ENCODE measurements at regions not wholly inside any gene's neighbourhood (a gene's known extent, or its start where the extent isn't known, plus 50 kb on each side); places are given as distances from the start of the nearest gene placed in this dataset.
"Not testable (repeated sequence)": the region's sequence is repeated elsewhere in the genome, so short reads cannot be mapped to it uniquely, and the experiment has no call there.

DNA sequence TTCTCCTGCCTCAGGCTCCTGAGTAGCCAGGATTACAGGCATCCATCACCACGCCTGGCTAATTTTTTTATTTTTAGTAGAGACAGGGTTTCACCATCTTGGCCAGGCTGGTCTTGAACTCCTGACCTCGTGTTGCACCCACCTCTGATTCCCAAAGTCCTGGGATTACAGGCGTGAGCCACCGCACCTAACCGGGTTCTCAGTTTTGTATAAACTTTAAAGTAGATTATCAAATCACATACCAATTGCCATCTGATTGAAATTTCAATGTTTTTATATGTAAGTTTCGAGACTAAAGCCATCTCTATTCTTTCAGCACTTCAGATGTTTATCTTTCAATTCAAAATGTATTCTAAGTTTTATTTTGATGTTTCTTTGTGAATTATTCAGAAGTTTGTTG, 110.1 kb downstream of the POTEH start:
- H3K36me3 Mint-ChIP-seq; H3K27ac Mint-ChIP-seq; H3K9me3 ChIP-seq (replicated peaks in 1 of 2; ENCODE audit: control insufficient read depth in 1 of 2, insufficient read depth in 1 of 2, low read length in 2 of 2); H3K27me3 Mint-ChIP-seq (ENCODE audit: low read depth in 3 of 3); H3K9ac ChIP-seq (ENCODE audit: insufficient read depth, low read length, poor library complexity, severe bottlenecking); H3K4me2 ChIP-seq (replicated peaks; ENCODE audit: extremely low read depth, low read length, poor library complexity, severe bottlenecking); H2AFZ ChIP-seq (ENCODE audit: insufficient read depth, low read depth, low read length, poor library complexity, severe bottlenecking); DNase-seq; H3K79me2 ChIP-seq (ENCODE audit: insufficient read depth, low read length); H3K9me3 Mint-ChIP-seq; H3K4me3 Mint-ChIP-seq; H3K36me3 ChIP-seq (replicated peaks in 1 of 2; ENCODE audit: control insufficient read depth in 1 of 2, insufficient read depth in 2 of 2, low read length in 2 of 2); H3K4me1 Mint-ChIP-seq; H4K20me1 ChIP-seq (ENCODE audit: insufficient read depth, low read length); intact Hi-C loops (cut with micrococcal nuclease); H3K4me1 ChIP-seq (ENCODE audit: control insufficient read depth in 1 of 2, insufficient read depth in 2 of 2, low read length in 2 of 2); H3K4me3 ChIP-seq (replicated peaks in 1 of 3; ENCODE audit: low read depth in 2 of 3, low read length in 3 of 3); H3K27ac ChIP-seq (ENCODE audit: low read depth in 1 of 2, low read length in 2 of 2); H3K27me3 ChIP-seq (ENCODE audit: control insufficient read depth in 2 of 2, insufficient read depth in 2 of 2, low read length in 2 of 2): not testable (repeated sequence)
- WGBS (ENCODE audit: insufficient coverage): no CpG with 5 or more reads among the region's 6 CpGs

DNA sequence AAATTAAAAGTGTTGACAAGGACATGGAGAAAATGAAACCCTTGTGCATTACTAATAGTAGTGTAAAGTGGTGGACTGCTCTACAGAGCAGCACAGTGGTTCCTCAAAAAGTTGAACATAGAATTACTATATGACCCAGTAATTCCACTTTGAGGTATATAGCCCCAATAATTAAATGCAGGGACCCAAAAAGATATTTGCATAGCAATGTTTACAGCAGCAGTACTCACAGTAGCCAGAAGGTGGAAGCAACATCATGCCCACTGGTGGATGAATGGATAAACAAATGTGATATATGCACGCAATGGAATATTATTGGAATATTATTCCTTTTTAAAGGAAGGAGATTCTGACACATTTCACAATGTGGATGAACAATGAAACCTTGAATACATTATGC, 121.3 kb downstream of the POTEH start:
- WGBS (ENCODE audit: insufficient coverage): no CpG with 5 or more reads among the region's 1 CpG
- H3K36me3 Mint-ChIP-seq; H3K27me3 Mint-ChIP-seq (ENCODE audit: low read depth in 3 of 3); H3K4me3 Mint-ChIP-seq; H3K9me3 ChIP-seq (replicated peaks in 1 of 2; ENCODE audit: control insufficient read depth in 1 of 2, insufficient read depth in 1 of 2, low read length in 2 of 2); H3K4me3 ChIP-seq (replicated peaks in 1 of 3; ENCODE audit: low read depth in 2 of 3, low read length in 3 of 3); H3K27ac ChIP-seq (ENCODE audit: low read depth in 1 of 2, low read length in 2 of 2); H3K9ac ChIP-seq (ENCODE audit: insufficient read depth, low read length, poor library complexity, severe bottlenecking); DNase-seq; H3K4me1 Mint-ChIP-seq; H2AFZ ChIP-seq (ENCODE audit: insufficient read depth, low read depth, low read length, poor library complexity, severe bottlenecking); H3K4me1 ChIP-seq (ENCODE audit: control insufficient read depth in 1 of 2, insufficient read depth in 2 of 2, low read length in 2 of 2); H3K79me2 ChIP-seq (ENCODE audit: insufficient read depth, low read length); intact Hi-C loops (cut with micrococcal nuclease); H3K27me3 ChIP-seq (ENCODE audit: control insufficient read depth in 2 of 2, insufficient read depth in 2 of 2, low read length in 2 of 2); H4K20me1 ChIP-seq (ENCODE audit: insufficient read depth, low read length); H3K9me3 Mint-ChIP-seq; H3K27ac Mint-ChIP-seq; H3K4me2 ChIP-seq (replicated peaks; ENCODE audit: extremely low read depth, low read length, poor library complexity, severe bottlenecking); H3K36me3 ChIP-seq (replicated peaks in 1 of 2; ENCODE audit: control insufficient read depth in 1 of 2, insufficient read depth in 2 of 2, low read length in 2 of 2): not testable (repeated sequence)

DNA sequence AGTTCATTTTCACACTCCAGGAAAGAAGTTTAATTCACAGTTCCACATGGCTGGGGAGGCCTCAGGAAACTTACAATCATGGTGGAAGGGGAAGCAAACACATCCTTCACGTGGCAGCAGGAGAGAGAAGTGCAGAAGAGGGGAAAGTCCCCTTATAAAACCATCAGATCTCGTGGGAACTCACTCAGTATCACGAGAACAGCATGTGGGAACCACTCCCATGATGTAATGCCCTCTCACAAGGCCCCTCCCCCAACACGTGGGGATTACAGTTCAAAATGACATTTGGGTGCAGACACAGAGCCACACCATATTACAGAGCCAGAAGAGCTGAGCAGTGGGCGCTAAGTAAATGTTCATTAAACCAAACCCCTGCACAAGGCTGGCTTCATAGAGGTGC, 126.0 kb downstream of the POTEH start:
- H3K27ac ChIP-seq (ENCODE audit: low read depth in 1 of 2, low read length in 2 of 2); H3K4me1 ChIP-seq (ENCODE audit: control insufficient read depth in 1 of 2, insufficient read depth in 2 of 2, low read length in 2 of 2); H3K4me3 ChIP-seq (replicated peaks in 1 of 3; ENCODE audit: low read depth in 2 of 3, low read length in 3 of 3); H4K20me1 ChIP-seq (ENCODE audit: insufficient read depth, low read length); H3K9me3 ChIP-seq (replicated peaks in 1 of 2; ENCODE audit: control insufficient read depth in 1 of 2, insufficient read depth in 1 of 2, low read length in 2 of 2); H3K9ac ChIP-seq (ENCODE audit: insufficient read depth, low read length, poor library complexity, severe bottlenecking); H3K4me2 ChIP-seq (replicated peaks; ENCODE audit: extremely low read depth, low read length, poor library complexity, severe bottlenecking); H3K79me2 ChIP-seq (ENCODE audit: insufficient read depth, low read length); H2AFZ ChIP-seq (ENCODE audit: insufficient read depth, low read depth, low read length, poor library complexity, severe bottlenecking); H3K36me3 Mint-ChIP-seq; DNase-seq; H3K27me3 ChIP-seq (ENCODE audit: control insufficient read depth in 2 of 2, insufficient read depth in 2 of 2, low read length in 2 of 2); H3K36me3 ChIP-seq (replicated peaks in 1 of 2; ENCODE audit: control insufficient read depth in 1 of 2, insufficient read depth in 2 of 2, low read length in 2 of 2); intact Hi-C loops (cut with micrococcal nuclease); H3K9me3 Mint-ChIP-seq; H3K4me3 Mint-ChIP-seq; H3K4me1 Mint-ChIP-seq; H3K27ac Mint-ChIP-seq; H3K27me3 Mint-ChIP-seq (ENCODE audit: low read depth in 3 of 3): not testable (repeated sequence)
- no CpG with 5 or more reads among the region's 5 CpGs for WGBS (ENCODE audit: insufficient coverage)

DNA sequence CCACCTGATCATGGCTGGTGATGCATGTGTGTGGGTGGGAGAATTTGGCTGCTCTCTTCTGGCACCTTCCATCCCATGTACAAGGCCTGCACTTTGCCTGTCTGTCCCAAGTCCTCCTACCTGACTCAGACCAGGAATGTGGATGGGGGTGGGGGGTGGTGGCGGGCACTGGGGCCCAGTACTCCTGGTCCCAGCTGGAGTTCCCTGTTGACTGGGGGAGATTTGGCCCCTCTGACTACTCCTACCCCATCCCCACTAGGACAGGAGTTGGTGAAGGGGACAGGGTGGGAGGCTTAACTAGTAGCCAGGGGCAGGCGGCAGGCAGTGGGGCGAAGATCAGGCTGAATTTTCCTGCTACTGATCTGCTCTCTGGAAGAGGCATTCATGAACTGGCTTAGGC, 126.6 kb downstream of the POTEH start:
- DNase-seq; H4K20me1 ChIP-seq (ENCODE audit: insufficient read depth, low read length); H3K4me3 ChIP-seq (replicated peaks in 1 of 3; ENCODE audit: low read depth in 2 of 3, low read length in 3 of 3); H3K9ac ChIP-seq (ENCODE audit: insufficient read depth, low read length, poor library complexity, severe bottlenecking); H3K79me2 ChIP-seq (ENCODE audit: insufficient read depth, low read length); H3K4me2 ChIP-seq (replicated peaks; ENCODE audit: extremely low read depth, low read length, poor library complexity, severe bottlenecking); H3K27ac ChIP-seq (ENCODE audit: low read depth in 1 of 2, low read length in 2 of 2); H2AFZ ChIP-seq (ENCODE audit: insufficient read depth, low read depth, low read length, poor library complexity, severe bottlenecking); H3K27me3 Mint-ChIP-seq (ENCODE audit: low read depth in 3 of 3); H3K4me1 ChIP-seq (ENCODE audit: control insufficient read depth in 1 of 2, insufficient read depth in 2 of 2, low read length in 2 of 2); H3K4me1 Mint-ChIP-seq; H3K9me3 ChIP-seq (replicated peaks in 1 of 2; ENCODE audit: control insufficient read depth in 1 of 2, insufficient read depth in 1 of 2, low read length in 2 of 2); intact Hi-C loops (cut with micrococcal nuclease); H3K4me3 Mint-ChIP-seq; H3K9me3 Mint-ChIP-seq; H3K27me3 ChIP-seq (ENCODE audit: control insufficient read depth in 2 of 2, insufficient read depth in 2 of 2, low read length in 2 of 2); H3K36me3 Mint-ChIP-seq; H3K36me3 ChIP-seq (replicated peaks in 1 of 2; ENCODE audit: control insufficient read depth in 1 of 2, insufficient read depth in 2 of 2, low read length in 2 of 2): not testable (repeated sequence)
- WGBS (ENCODE audit: insufficient coverage): no CpG with 5 or more reads among the region's 3 CpGs
- peak overlapping the region in 1 of 7 donors; percentile 9 for H3K27ac Mint-ChIP-seq

DNA sequence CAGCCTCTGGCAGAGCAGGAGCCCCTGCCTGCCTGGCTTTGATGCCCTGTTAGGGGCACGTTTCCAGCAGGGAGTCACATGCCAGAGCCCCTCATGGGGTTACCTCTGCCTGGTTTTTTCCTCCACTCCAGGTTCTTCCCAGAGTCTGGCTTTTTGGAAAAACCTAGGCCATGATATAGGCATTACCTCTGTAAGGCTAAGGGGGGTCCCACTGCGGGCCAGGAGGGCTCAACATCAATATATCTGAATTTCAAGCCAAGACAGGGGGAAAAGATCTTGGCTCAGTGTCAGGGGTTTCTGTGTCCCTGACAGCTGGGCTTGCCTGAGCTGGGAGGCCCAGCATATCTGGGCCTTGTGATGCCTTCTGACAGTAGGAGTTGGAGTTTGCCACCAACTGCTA, 127.4 kb downstream of the POTEH start:
- H3K27ac ChIP-seq (ENCODE audit: low read depth in 1 of 2, low read length in 2 of 2); H4K20me1 ChIP-seq (ENCODE audit: insufficient read depth, low read length); H3K36me3 ChIP-seq (replicated peaks in 1 of 2; ENCODE audit: control insufficient read depth in 1 of 2, insufficient read depth in 2 of 2, low read length in 2 of 2); H3K27me3 Mint-ChIP-seq (ENCODE audit: low read depth in 3 of 3); H3K9ac ChIP-seq (ENCODE audit: insufficient read depth, low read length, poor library complexity, severe bottlenecking); DNase-seq; H3K4me1 ChIP-seq (ENCODE audit: control insufficient read depth in 1 of 2, insufficient read depth in 2 of 2, low read length in 2 of 2); intact Hi-C loops (cut with micrococcal nuclease); H3K36me3 Mint-ChIP-seq; H3K4me1 Mint-ChIP-seq; H3K4me3 ChIP-seq (replicated peaks in 1 of 3; ENCODE audit: low read depth in 2 of 3, low read length in 3 of 3); H3K27me3 ChIP-seq (ENCODE audit: control insufficient read depth in 2 of 2, insufficient read depth in 2 of 2, low read length in 2 of 2); H3K9me3 ChIP-seq (replicated peaks in 1 of 2; ENCODE audit: control insufficient read depth in 1 of 2, insufficient read depth in 1 of 2, low read length in 2 of 2); H3K79me2 ChIP-seq (ENCODE audit: insufficient read depth, low read length); H3K4me2 ChIP-seq (replicated peaks; ENCODE audit: extremely low read depth, low read length, poor library complexity, severe bottlenecking); H2AFZ ChIP-seq (ENCODE audit: insufficient read depth, low read depth, low read length, poor library complexity, severe bottlenecking); H3K4me3 Mint-ChIP-seq; H3K9me3 Mint-ChIP-seq; H3K27ac Mint-ChIP-seq: not testable (repeated sequence)
- WGBS (ENCODE audit: insufficient coverage): no CpG with 5 or more reads among the region's 2 CpGs
